ENCODE measurements at regions not wholly inside any gene's neighbourhood (a gene's known extent, or its start where the extent isn't known, plus 50 kb on each side); places are given as distances from the start of the nearest gene placed in this dataset.

- Histone ChIP-seq H4K20me1 (ENCODE audit: control insufficient read depth, insufficient read depth) (no peaks in the 10 kb centered on the region), H3K4me2 (ENCODE audit: control insufficient read depth, insufficient read depth) (no peak overlapping the region), H3K36me3 (ENCODE audit: control insufficient read depth in 2 of 2, insufficient read depth in 2 of 2, low read length in 1 of 2) (no peaks in the 10 kb centered on the region), H3K4me1 (ENCODE audit: control insufficient read depth, insufficient read depth, low read length) (no peaks in the 10 kb centered on the region), H3K27ac (ENCODE audit: control insufficient read depth, insufficient read depth) (no peak overlapping the region), H3K9ac (ENCODE audit: control insufficient read depth, insufficient read depth, low read length) (no peak overlapping the region), H3K27me3 (replicated peaks in 1 of 2; ENCODE audit: control insufficient read depth in 2 of 2, insufficient read depth in 2 of 2, low read length in 1 of 2) (no peaks in the 10 kb centered on the region), H2AFZ (ENCODE audit: control insufficient read depth, low read depth, low read length) (no peak overlapping the region), H3K9me3 (replicated peaks; ENCODE audit: control insufficient read depth, insufficient read depth, low read length) (no peaks in the 10 kb centered on the region; the same call in 2 of the 3 replicates), H3K4me3 (no peak overlapping the region), H3K79me2 (ENCODE audit: control insufficient read depth, insufficient read depth, low read length) (no peaks in the 10 kb centered on the region)
- ChIA-PET CTCF (interaction anchor here (0.6 kb wide), 1 partner anchor 95 kb away, joined by 4 read pairs; no protein-coding TSS in a partner anchor), RAD21 (ENCODE audit: unreplicated experiment) (no interaction called here), SMC1A (ENCODE audit: uncharacterized antibody, unreplicated experiment) (interaction anchor here (1.1 kb wide), 1 partner anchor 13 kb away, joined by 4 read pairs; no protein-coding TSS in a partner anchor), POLR2A (no interaction called here)
- intact Hi-C loops (cut with micrococcal nuclease; ENCODE audit: unreplicated experiment), result no loop called here
- in situ Hi-C loops (cut with MboI), result no loop called here
- ATAC-seq (no peak), DNase-seq (ENCODE audit: low read depth, low spot score) (no peak), FAIRE-seq (no peak)
- TF ChIP-seq LARP7 (IDR thresholded peaks at IDR 0.05) (no peak), ZNF207 (IDR thresholded peaks at IDR 0.05; ENCODE audit: borderline replicate concordance) (no peak), NFIC (IDR thresholded peaks at IDR 0.05; ENCODE audit: low read depth, low read length) (no peak), SPI1 (IDR thresholded peaks at IDR 0.05; ENCODE audit: borderline replicate concordance, insufficient read depth, low read depth, low read length) (no peak), HDAC2 (IDR thresholded peaks at IDR 0.05) (no peak), CHD1 (IDR thresholded peaks at IDR 0.05; ENCODE audit: low read depth, low read length) (no peak), HDGF (IDR thresholded peaks at IDR 0.05) (no peak), PML (IDR thresholded peaks at IDR 0.05; ENCODE audit: low read length) (no peak), MXI1 (IDR thresholded peaks at IDR 0.05; ENCODE audit: low read depth, low read length) (no peak), SREBF2 (IDR thresholded peaks at IDR 0.05; ENCODE audit: low read length) (no peak), STAT1 (conservative IDR thresholded peaks at IDR 0.05) (no peak), BMI1 (IDR thresholded peaks at IDR 0.05; ENCODE audit: borderline replicate concordance) (no peak), MAX (IDR thresholded peaks at IDR 0.05; ENCODE audit: low read depth, low read length) (no peak), ZNF217 (IDR thresholded peaks at IDR 0.05) (no peak), STAT3 (IDR thresholded peaks at IDR 0.05; ENCODE audit: low read depth, low read length) (no peak), GATAD2B (conservative IDR thresholded peaks at IDR 0.05; ENCODE audit: low read depth) (no peak), NKRF (conservative IDR thresholded peaks at IDR 0.05) (no peak), FOXM1 (IDR thresholded peaks at IDR 0.05; ENCODE audit: low read depth, low read length) (no peak), E2F8 (IDR thresholded peaks at IDR 0.05; ENCODE audit: low read depth, partially characterized antibody) (no peak)
- 31% methylated on average over 15 of the region's 15 CpGs for WGBS (ENCODE audit: insufficient coverage, insufficient replicate concordance, low lambda C conversion rate, missing lambda C conversion rate)
- BruUV-seq (replicated peaks), result no TSS peak
These were observed 86.6 kb upstream of the SOX1 start for GRCh38 chr13:111980146-111980929.

Measured in GM12878 (cell line).